Upper lobe of left lung (tissue), 4 donors: ENCODE measurements at regions not wholly inside any gene's neighbourhood (a gene's known extent, or its start where the extent isn't known, plus 50 kb on each side); places are given as distances from the start of the nearest gene placed in this dataset.

Experiments used
- EP300 ChIP-seq, 4 donors: sonication (generic); formaldehyde crosslinking; IDR thresholded peaks; one replicate each; pipeline ENCODE4 v1.5.1; 2017; ENCODE audit warnings: antibody characterized with exemption in 4 of 4, control low read depth in 2 of 4
- TF ChIP-seq, protein P1 (sequence below), 6 experiments: fragments of 450-650 bp in 4 of 6; fragments of 200-600 bp in 2 of 6; sonication (generic) in 2 of 6; IDR thresholded peaks; one replicate each; pipeline ENCODE4 v1.5.1; 2016 to 2019; ENCODE audit warnings: antibody characterized with exemption in 6 of 6

DNA sequence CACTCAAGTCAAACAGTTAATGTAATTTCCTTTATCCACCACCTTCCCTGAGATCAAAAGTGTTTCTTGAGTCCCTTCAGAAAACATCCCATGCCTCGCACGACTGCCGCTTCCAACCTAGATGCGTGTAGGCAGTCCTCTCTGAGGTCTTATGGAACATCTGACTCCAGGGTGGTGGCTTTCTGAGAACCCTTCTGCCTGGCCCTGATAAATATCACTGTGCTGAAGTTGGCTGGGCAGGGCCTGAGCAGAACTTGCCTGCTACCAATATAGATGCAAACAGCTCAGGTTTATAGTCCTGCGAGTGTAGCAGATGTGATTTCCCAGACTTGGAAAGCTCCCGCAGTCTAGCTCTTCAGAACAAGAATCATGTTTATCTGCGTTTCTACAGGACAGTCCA, 61.1 kb upstream of the GPR12 start:
- TF ChIP-seq EP300 (IDR thresholded peaks at IDR 0.05): no peak
- TF ChIP-seq, protein P1, sequence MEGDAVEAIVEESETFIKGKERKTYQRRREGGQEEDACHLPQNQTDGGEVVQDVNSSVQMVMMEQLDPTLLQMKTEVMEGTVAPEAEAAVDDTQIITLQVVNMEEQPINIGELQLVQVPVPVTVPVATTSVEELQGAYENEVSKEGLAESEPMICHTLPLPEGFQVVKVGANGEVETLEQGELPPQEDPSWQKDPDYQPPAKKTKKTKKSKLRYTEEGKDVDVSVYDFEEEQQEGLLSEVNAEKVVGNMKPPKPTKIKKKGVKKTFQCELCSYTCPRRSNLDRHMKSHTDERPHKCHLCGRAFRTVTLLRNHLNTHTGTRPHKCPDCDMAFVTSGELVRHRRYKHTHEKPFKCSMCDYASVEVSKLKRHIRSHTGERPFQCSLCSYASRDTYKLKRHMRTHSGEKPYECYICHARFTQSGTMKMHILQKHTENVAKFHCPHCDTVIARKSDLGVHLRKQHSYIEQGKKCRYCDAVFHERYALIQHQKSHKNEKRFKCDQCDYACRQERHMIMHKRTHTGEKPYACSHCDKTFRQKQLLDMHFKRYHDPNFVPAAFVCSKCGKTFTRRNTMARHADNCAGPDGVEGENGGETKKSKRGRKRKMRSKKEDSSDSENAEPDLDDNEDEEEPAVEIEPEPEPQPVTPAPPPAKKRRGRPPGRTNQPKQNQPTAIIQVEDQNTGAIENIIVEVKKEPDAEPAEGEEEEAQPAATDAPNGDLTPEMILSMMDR (IDR thresholded peaks at IDR 0.05): no peak
